Gastrocnemius medialis (tissue), 4 donors: ENCODE measurements at regions not wholly inside any gene's neighbourhood (a gene's known extent, or its start where the extent isn't known, plus 50 kb on each side); places are given as distances from the start of the nearest gene placed in this dataset.

Source experiments
- ATAC-seq, 2 donors: fragments of 150-250 bp; one replicate each; pipeline ENCODE4 v1.9.1; 2016
- DNase-seq, 2 donors: peaks; one replicate each; pipeline ENCODE4 v3.0.0-alpha.2; 2019
- H3K27ac ChIP-seq, 4 donors: fragments of 200-600 bp; sonication (generic); 1 replicate in 1 of 4; 2 replicates in 3 of 4; pipeline ENCODE4 v1.5.1; 2016 to 2018; ENCODE audit warnings: mild to moderate bottlenecking in 2 of 4, moderate library complexity in 1 of 4
- H3K27me3 ChIP-seq, 3 donors: fragments of 200-600 bp; sonication (generic) in 2 of 3; 1 replicate in 1 of 3; 2 replicates in 2 of 3; pipeline versions ENCODE4 v1.5.1 to v1.6.0; 2016 to 2019; ENCODE audit warnings: mild to moderate bottlenecking in 1 of 3, moderate library complexity in 1 of 3
- H3K36me3 ChIP-seq, 2 donors: fragments of 200-600 bp; sonication (generic) in 1 of 2; one replicate each; pipeline ENCODE4 v1.5.1; 2017 to 2018
- H3K4me1 ChIP-seq, 2 donors: fragments of 200-600 bp; sonication (generic) in 1 of 2; one replicate each; pipeline ENCODE4 v1.5.1; 2016 to 2017; ENCODE audit warnings: mild to moderate bottlenecking in 2 of 2
- H3K4me3 ChIP-seq, 4 donors: fragments of 200-600 bp; sonication (generic) in 3 of 4; 1 replicate in 1 of 4; 2 replicates in 3 of 4; pipeline ENCODE4 v1.5.1; 2016 to 2019; ENCODE audit warnings: mild to moderate bottlenecking in 2 of 4
- H3K9me3 ChIP-seq, 3 donors: fragments of 200-600 bp; sonication (generic) in 2 of 3; 1 replicate in 1 of 3; 2 replicates in 2 of 3; pipeline ENCODE4 v1.5.1; 2016 to 2019
- POLR2A ChIP-seq, 2 donors: fragments of 450-650 bp; IDR thresholded peaks; one replicate each; pipeline ENCODE4 v1.6.1; 2017; ENCODE audit warnings: antibody characterized with exemption in 2 of 2, mild to moderate bottlenecking in 2 of 2, moderate library complexity in 2 of 2
- in situ Hi-C, 4 donors: fragments of 200-750 bp; cut with MboI; loops; one replicate each; pipeline versions ENCODE4 v1.15.0 to v1.8.0; 2017; ENCODE audit warnings: low sequenced_read_pairs in 4 of 4
- intact Hi-C: fragments of 100-400 bp; cut with DNase I; formaldehyde crosslinking; loops from one replicate; pipeline ENCODE4 v1.15.1; 2023; ENCODE audit warnings: low total_unique reads
- TF ChIP-seq, protein P1 (sequence below), 5 experiments: fragments of 450-650 bp in 3 of 5; fragments of 200-600 bp in 2 of 5; sonication (generic) in 2 of 5; IDR thresholded peaks in 4 of 5; conservative IDR thresholded peaks in 1 of 5; 1 replicate in 4 of 5; 2 replicates in 1 of 5; pipeline ENCODE4 v1.5.1; 2016 to 2019; ENCODE audit warnings: antibody characterized with exemption in 5 of 5, mild to moderate bottlenecking in 3 of 5, moderate library complexity in 3 of 5

DNA sequence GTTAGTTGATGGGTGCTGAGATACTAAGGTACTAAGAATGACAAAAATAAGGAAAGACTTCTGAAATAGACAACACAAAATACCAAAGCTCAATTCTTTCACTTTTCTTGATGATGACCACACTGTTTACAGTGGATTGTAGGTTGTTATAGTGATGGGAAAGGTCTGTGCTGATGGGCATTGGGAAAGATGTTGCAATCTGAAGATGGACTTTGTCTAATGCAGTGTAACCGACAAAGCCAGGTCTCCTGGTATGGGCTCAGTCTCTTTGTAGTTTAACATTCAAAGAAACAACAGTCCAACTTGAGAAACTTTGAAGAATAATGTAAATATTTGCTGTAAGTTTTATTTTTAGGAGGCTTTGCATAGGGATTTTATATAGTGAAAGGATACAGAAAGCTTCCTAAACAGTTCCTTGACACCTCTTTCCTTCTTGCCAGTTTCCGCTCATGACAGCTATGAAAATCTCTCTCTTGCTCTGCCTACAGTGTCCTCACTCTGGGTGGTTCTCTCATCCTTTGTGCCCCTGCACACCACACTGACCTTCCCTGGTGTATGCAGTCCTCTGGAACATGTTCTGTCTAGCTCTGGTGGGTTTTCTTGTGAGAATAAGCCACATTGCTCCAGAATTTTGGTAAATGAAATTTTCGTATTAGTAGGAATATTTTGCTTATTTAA is 172.2 kb downstream of the KCNRG start:
- no peak overlapping the region for H3K27ac ChIP-seq
- no peaks in the 10 kb centered on the region for H3K27me3 ChIP-seq
- DNase-seq (no peak), ATAC-seq (no peak)
- intact Hi-C loops, result no loop called here
- no peaks in the 10 kb centered on the region for H3K9me3 ChIP-seq
- TF ChIP-seq POLR2A (IDR thresholded peaks at IDR 0.05), result no peak
- TF ChIP-seq, protein P1, sequence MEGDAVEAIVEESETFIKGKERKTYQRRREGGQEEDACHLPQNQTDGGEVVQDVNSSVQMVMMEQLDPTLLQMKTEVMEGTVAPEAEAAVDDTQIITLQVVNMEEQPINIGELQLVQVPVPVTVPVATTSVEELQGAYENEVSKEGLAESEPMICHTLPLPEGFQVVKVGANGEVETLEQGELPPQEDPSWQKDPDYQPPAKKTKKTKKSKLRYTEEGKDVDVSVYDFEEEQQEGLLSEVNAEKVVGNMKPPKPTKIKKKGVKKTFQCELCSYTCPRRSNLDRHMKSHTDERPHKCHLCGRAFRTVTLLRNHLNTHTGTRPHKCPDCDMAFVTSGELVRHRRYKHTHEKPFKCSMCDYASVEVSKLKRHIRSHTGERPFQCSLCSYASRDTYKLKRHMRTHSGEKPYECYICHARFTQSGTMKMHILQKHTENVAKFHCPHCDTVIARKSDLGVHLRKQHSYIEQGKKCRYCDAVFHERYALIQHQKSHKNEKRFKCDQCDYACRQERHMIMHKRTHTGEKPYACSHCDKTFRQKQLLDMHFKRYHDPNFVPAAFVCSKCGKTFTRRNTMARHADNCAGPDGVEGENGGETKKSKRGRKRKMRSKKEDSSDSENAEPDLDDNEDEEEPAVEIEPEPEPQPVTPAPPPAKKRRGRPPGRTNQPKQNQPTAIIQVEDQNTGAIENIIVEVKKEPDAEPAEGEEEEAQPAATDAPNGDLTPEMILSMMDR (IDR thresholded peaks at IDR 0.05 in 4 of 5, conservative IDR thresholded peaks at IDR 0.05 in 1 of 5), result no peak
- in situ Hi-C loops, result no loop called here
- H3K36me3 ChIP-seq, result no peaks in the 10 kb centered on the region
- no peak overlapping the region for H3K4me3 ChIP-seq
- no peaks in the 10 kb centered on the region for H3K4me1 ChIP-seq

DNA sequence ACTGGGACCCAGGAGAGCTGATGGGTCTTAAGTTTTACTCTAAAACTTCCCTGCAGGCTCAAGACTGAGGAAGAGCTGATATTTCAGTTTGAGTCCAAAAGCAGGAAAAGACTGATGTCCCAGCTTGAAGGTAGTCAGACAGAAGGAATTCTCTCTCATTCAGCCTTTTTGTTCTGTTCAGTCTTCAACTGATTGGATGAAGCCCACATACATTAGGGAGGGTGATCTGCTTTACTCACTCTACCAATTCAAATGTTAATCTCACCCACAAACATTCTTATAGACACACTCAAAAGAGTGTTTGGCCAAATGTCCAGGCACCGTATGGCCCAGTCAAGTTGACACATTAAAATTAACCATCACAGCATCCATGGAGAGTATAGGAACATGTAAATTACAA is 173.5 kb downstream of the KCNRG start:
- in situ Hi-C loops, result no loop called here
- intact Hi-C loops, result no loop called here

DNA sequence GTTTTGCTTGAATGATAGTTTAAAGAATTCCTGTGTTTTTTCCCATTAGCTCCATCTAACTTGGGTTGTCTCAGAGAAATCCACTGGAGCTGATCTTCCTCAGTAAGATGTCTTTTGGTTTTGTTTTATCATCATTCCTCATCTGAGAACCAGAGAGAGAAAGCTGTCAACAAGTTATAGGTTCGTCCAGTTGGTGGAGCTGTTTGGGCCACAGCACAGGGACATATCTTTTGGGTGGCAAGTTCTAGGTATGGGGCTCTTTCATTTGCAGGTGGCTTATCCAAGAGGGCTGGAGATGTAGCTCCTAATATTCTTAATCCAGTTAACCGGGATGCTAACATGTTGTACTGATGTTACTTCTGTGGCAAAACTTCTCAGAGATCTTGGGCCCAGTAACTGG is 174.2 kb downstream of the KCNRG start:
- intact Hi-C loops, result no loop called here
- TF ChIP-seq POLR2A (IDR thresholded peaks at IDR 0.05), result no peak
- TF ChIP-seq, protein P1 (IDR thresholded peaks at IDR 0.05 in 4 of 5, conservative IDR thresholded peaks at IDR 0.05 in 1 of 5), result no peak

More for the DNA sequence above, 173.5 kb downstream of the KCNRG start:
- no peak for DNase-seq
- ATAC-seq, result no peak
- Histone ChIP-seq H3K4me3 (no peak overlapping the region), H3K27me3 (no peaks in the 10 kb centered on the region), H3K4me1 (no peaks in the 10 kb centered on the region), H3K27ac (no peak overlapping the region), H3K36me3 (no peaks in the 10 kb centered on the region), H3K9me3 (no peaks in the 10 kb centered on the region)
- no peak for TF ChIP-seq POLR2A (IDR thresholded peaks at IDR 0.05)
- TF ChIP-seq, protein P1 (IDR thresholded peaks at IDR 0.05 in 4 of 5, conservative IDR thresholded peaks at IDR 0.05 in 1 of 5), result no peak

DNA sequence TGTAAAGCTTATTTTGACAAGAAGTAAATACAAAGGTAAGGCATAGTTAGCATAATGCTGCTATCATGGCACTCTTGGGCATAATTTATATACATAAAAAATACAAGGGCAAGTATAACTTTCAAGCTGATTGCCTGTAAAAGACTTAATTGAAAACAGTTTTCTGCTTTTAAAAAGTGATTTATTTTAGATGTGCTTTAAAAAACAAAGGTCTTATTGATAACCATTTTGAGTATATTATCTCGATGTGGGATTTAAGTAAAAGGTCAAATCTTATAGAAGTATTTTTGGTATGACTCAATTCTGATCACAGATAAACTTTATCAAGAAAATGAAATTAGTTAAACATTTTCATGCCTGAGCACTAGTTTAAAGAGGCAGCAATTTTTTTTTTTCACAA is 175.8 kb downstream of the KCNRG start:
- H3K4me1 ChIP-seq, result no peaks in the 10 kb centered on the region
- no peak overlapping the region for H3K27ac ChIP-seq
- no peak overlapping the region for H3K4me3 ChIP-seq
- in situ Hi-C loops, result no loop called here
- DNase-seq, result no peak
- ATAC-seq, result no peak
- no peaks in the 10 kb centered on the region for H3K36me3 ChIP-seq
- no peak for TF ChIP-seq POLR2A (IDR thresholded peaks at IDR 0.05)
- TF ChIP-seq, protein P1 (IDR thresholded peaks at IDR 0.05 in 4 of 5, conservative IDR thresholded peaks at IDR 0.05 in 1 of 5), result no peak
- intact Hi-C loops, result no loop called here
- H3K9me3 ChIP-seq, result no peaks in the 10 kb centered on the region
- H3K27me3 ChIP-seq, result no peaks in the 10 kb centered on the region

More for the DNA sequence above, 174.2 kb downstream of the KCNRG start:
- in situ Hi-C loops, result no loop called here
- Histone ChIP-seq H3K9me3 (no peaks in the 10 kb centered on the region), H3K27ac (no peak overlapping the region), H3K36me3 (no peaks in the 10 kb centered on the region), H3K4me3 (no peak overlapping the region), H3K4me1 (no peaks in the 10 kb centered on the region), H3K27me3 (no peaks in the 10 kb centered on the region)
- DNase-seq (no peak), ATAC-seq (no peak)
